GM18519 (cell line): ENCODE measurements at regions not wholly inside any gene's neighbourhood (a gene's known extent, or its start where the extent isn't known, plus 50 kb on each side); places are given as distances from the start of the nearest gene placed in this dataset.

ENCODE experiments used
- ATAC-seq: cut with Tn5 transposase; IDR thresholded peaks from one replicate; pipeline ENCODE4 v1.9.1; 2021; ENCODE audit warnings: mild to moderate bottlenecking, moderate library complexity; ENCODE audit not compliant: unreplicated experiment, low FRiP score

- no peak for ATAC-seq
These were observed 674.5 kb upstream of the CXADR start for GRCh38 chr21:16838331-16838730.

GRCh38 chr21:16840538-16840937 lies 672.3 kb upstream of the CXADR start:
- no peak for ATAC-seq

GRCh38 chr21:16841975-16842695 lies 670.7 kb upstream of the CXADR start:
- no peak for ATAC-seq

DNA sequence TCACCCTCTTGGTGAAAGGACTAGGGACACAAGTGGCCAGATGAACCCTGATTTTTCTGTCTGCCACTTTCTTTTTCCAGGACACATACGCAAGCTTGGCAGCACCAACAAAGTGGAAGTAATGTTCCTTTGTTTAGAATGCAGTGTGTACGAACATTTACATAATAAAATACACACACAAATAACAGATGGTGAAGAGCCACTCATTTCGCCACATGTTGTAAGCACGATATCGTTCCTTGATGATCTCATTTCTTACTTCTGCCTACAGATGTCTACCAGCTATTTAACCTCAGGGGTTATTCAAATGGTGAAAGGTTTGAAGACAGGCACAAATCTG lies 670.2 kb upstream of the CXADR start:
- no peak for ATAC-seq

DNA sequence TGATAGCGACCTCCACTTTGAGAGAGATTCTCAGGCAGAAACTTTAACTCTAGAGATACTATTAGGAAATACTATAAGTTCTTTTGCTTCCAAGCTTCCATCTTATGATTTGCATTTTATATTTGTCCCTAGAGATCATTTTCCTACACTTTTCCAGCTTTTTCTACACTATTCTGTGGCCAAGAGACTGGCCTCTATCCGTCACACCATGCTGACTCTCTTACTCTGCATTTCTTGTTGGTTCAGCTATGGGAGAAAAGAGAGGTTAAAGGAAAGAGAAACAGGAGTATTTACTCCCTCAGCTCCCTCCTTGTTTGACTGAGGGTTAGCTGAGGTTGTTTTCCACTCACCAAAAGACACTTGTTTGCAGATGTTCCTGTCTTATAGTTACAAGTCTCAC lies 665.6 kb upstream of the CXADR start:
- ATAC-seq = no peak

- no peak for ATAC-seq
These were observed 661.8 kb upstream of the CXADR start for GRCh38 chr21:16851054-16851453.

GRCh38 chr21:16855164-16855667 lies 657.6 kb upstream of the CXADR start:
- ATAC-seq = no peak

DNA sequence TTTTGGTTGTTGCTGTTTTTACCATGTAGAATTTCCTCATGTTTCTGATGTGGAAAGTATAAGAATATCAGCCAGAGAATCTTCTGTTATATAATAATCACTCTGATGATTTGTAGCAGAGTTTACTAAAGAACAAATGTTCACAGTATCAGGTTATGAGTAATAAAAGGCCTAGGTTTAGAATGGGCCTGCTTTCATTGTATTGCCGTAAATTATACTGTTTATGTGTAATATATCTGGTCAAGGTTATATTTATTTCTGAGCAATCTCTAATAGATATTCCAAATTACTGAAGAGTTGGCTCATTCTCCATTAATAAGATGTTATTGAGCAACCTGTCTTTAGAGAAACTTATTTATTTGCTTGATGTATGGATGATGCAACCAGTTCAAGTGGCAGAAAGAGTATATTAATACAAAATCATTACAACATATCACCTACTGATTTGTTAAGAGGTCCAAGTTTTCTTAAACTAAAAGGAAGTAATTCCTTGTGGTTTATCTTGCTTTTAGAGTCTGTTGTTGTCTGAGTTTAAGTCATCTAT lies 649.4 kb upstream of the CXADR start:
- ATAC-seq = no peak

DNA sequence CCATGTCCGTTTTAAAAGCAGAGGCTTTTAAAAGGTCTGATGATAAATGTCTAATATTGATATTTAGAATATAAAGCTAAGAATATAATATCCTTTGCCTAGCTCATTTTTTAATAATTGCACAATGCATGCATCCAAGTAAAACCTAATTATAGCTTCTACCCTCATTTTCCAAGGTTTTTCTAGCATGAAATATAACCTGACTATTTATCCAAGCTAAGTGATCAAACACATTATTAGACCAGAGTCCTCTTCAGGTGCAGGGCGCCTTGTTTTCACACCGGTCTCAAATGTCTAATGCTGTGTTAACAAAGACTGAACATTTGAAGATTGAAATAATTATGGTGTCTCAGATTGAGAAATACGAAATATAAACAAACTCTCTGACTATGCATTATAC lies 648.9 kb upstream of the CXADR start:
- ATAC-seq = no peak

- ATAC-seq = no peak
These were observed 647.2 kb upstream of the CXADR start for GRCh38 chr21:16865632-16866031.

DNA sequence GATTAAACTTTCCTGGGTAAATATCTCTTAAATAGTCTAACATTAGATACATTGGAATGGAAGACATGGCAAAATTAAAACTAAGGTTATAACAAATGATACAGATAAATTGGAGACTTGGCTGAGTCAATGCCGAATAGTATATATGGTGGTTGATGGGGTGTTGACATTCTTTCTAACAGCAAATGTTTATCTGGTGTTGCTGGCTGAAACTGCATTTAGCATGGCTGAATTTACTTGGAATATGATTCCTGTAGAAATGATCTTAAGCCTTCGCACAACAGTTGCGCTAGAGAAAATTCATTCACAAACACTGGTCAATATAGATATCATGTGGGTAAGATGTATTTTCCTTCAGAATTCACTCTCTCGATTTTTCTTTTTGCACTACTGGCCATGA lies 646.0 kb upstream of the CXADR start:
- no peak for ATAC-seq

DNA sequence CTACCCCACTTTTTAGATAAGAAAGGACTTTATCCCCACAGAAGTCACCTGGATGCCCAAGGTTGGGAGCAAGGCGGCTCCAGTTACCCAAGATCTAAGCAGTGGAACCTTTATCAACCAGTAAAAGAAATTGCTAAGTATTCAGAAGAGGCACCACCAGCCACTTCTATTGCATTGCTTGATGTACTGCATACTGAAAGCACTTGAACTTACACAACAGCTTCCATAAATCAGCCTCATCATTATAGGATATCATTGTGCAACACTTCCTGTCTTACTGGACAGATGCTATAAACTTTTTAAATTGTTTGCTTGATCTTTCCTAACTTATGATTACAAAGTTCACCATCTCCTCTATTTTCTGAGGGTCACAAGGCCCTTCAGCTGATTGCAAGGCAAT lies 642.7 kb upstream of the CXADR start:
- no peak for ATAC-seq

GRCh38 chr21:16872616-16873015 lies 640.2 kb upstream of the CXADR start:
- no peak for ATAC-seq

DNA sequence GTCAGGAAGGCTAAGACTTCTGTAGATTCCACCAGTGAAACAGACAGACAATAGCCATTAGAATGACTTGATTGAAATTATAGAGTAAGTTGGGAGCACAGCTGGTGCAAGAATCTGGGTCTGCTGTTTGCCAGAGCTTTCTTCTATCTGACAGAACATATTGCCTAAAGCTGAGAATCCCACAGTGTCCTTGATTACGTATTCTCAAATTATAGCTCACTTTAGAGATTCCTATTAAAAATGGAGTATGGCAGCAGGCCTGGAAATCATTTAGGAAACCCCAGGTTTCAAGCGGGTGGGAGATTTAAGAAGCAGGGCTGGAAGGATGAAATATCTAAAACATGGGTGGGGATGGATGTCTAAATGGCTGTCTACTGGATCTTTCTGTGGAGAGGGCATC lies 639.7 kb upstream of the CXADR start:
- ATAC-seq = no peak

DNA sequence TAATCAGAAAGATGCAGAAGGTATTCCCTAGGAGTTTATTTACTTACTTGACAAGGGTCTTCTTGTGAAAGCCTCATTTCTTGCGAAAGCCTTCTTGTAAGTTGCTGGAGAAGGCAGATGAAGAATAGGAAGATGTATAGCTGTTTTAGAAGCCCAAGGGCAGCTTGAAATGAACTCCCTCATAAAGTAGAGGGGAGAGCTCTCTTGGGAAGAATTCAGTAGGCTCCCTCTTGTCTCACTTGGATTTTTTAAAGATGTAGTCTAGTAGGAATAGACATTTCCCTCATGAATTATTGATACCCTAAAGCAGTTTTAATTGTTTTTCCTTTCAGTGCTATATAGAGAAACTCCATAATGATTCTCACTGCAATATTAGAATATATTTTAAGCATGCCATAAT lies 639.2 kb upstream of the CXADR start:
- ATAC-seq = no peak

- no peak for ATAC-seq
These were observed 633.4 kb upstream of the CXADR start for GRCh38 chr21:16879479-16879878.

DNA sequence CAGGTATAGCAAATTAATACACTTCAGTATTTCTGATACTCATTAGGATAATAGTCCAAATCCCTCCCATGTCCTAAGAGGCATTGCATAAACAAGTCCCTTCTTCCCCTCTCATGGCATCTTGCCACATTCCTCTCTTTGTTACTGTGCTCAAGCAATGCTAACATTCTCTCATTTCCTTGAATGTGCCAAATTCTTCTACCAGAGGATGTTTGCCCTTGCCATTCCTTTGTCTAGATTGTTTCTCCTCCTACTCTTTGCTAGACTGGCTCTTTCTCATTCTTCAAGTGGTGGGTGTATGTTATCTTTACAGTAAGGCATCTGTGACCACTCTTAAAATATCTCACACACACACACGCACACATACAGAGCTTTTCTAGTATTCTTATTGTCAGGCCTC lies 621.0 kb upstream of the CXADR start:
- ATAC-seq = no peak

DNA sequence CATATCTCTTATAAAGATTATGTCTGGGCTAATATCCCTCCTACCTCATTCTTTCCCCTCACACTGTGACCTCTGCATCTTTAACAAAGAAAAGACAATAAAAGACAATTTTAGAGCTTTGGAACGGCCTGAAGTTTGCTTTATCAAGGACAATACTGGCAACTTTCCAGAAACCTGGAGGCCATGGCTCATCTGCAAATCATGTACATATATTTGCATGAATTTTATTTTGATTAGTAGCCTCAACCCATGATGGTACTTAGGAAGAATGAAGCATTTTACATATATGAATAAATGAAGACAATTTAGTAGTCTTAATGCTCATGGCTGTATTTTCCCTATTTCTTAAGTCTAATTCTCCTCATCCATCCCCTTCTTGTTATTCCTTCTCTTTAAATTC lies 612.2 kb upstream of the CXADR start:
- ATAC-seq = no peak

DNA sequence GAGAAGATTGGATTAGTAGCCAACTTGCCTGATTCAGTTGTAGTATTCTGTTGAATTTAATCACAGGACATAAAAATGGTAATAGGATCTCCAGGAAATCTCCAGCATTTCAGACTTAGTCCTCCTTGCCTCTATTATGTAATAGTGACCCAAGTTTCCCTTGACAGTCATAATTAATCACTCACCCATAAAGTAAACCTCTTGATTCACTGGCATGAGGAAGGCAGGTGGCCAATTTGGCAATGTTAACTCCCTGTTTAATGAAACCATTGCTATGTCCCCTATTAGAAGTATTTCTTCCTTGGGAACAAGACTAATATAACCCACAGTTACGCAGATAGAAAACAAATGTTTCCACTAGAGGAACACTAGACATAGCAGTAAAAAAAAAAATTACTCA lies 604.8 kb upstream of the CXADR start:
- no peak for ATAC-seq

DNA sequence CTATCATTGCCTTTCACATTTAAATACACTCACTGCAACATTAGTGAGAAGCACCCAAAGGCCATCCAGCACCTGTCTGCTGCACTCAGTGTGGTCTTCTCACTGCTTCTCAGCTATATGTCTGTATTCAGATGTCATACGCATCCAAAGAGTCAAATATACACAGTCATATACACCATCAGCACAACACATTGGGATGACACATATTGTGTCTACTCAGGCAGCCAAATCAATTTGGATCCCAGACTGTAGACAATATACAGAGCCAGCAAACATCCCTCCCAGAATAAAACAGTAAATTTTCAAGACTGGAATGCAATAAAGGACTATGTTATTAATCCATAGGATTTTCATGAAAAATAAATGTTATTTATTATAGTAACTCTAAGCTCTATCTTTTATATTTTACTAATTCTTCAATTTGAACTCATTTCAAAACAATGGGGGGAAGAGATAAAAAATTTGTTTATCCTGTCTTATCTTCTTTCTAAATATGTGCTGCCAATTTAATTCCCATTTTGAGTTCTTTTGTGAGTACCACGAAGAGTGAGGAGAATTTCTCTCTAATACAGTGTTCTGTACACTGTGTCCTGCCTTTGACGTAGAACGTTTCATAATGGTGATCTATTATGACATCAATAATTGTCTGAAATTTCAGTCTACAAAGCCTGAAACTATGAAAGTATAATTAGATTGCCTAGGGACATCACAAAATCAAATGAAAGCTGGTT lies 602.2 kb upstream of the CXADR start:
- no peak for ATAC-seq

DNA sequence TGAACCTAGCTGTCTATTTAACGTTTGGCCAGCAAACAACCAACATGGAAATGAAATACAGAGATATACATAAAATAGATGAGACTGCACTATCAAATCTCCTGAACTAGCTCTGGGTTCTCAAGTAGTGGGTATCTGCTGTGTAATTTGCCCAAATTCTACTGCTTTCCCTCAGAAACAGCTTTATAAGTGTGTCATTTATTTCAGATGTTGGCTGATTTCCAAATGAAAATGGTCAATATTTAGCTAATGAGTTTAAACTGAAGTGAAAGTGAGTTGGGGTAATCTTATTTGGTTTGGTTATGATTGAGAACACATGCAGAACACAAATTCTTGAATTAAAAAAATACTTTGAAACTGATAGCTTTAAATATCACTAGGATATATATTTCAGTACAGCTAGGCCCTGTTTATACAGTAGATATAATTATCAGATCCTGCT lies 601.7 kb upstream of the CXADR start:
- no peak for ATAC-seq

GRCh38 chr21:16912075-16912474 lies 600.8 kb upstream of the CXADR start:
- ATAC-seq = no peak
